Activated naive CD8-positive, alpha-beta T cell treated with anti-CD3 and anti-CD28 coated beads, Interleukin-2, amount 50 U/mL, for 24 hours (primary cell): ENCODE measurements at regions not wholly inside any gene's neighbourhood (a gene's known extent, or its start where the extent isn't known, plus 50 kb on each side); places are given as distances from the start of the nearest gene placed in this dataset.
"Not testable (repeated sequence)": the region's sequence is repeated elsewhere in the genome, so short reads cannot be mapped to it uniquely, and the experiment has no call there.

Source experiments
- ATAC-seq: fragments of 150-1000 bp; cut with Tn5 transposase; one replicate; pipeline ENCODE4 v1.10.0; 2021
- DNase-seq: peaks from one replicate; pipeline ENCODE4 v3.0.0; 2021
- H3K27ac Mint-ChIP-seq: one replicate; pipeline ENCODE4 v1.8.0; 2021; ENCODE audit warnings: mild to moderate bottlenecking, mixed read lengths
- H3K27me3 Mint-ChIP-seq: one replicate; pipeline ENCODE4 v1.8.0; 2021; ENCODE audit warnings: mixed read lengths
- H3K36me3 Mint-ChIP-seq: one replicate; pipeline ENCODE4 v1.8.0; 2021; ENCODE audit warnings: low read depth, mixed read lengths
- H3K4me1 Mint-ChIP-seq: one replicate; pipeline ENCODE4 v1.8.0; 2021; ENCODE audit warnings: mixed read lengths
- H3K4me3 Mint-ChIP-seq: one replicate; pipeline ENCODE4 v1.8.0; 2021; ENCODE audit warnings: mild to moderate bottlenecking, moderate library complexity, mixed read lengths
- H3K9me3 Mint-ChIP-seq: one replicate; pipeline ENCODE4 v1.8.0; 2021; ENCODE audit warnings: mixed read lengths

DNA sequence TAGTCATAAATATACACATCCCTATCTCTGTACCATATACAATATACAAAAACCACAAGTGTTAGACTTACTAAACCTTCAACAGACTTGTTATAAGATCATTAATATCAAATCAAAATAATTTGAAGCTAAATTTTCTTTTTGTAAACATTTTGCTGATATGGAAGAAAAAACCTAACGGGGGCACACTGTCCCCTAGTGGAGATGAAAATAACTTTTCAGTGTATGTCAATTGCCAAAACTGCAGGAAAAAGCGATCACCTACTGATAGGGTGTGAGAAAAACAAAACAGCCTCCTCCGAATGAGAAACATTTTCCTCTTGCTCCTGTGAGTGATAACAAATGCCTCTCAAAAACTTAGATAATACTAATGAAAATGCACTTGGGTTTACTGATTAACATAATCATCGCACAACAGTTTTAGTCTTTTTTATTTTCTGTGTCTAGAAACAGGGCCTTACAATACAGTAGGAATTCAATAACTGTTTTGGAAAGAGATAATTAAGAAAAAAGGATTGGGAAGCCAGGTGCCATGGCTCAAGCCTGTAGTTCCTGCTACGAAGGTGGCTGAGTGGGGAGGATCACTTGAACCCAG lies 322.7 kb downstream of the CRPPA start:
- no peak overlapping the region for H3K27ac Mint-ChIP-seq
- no peaks in the 10 kb centered on the region for H3K36me3 Mint-ChIP-seq

DNA sequence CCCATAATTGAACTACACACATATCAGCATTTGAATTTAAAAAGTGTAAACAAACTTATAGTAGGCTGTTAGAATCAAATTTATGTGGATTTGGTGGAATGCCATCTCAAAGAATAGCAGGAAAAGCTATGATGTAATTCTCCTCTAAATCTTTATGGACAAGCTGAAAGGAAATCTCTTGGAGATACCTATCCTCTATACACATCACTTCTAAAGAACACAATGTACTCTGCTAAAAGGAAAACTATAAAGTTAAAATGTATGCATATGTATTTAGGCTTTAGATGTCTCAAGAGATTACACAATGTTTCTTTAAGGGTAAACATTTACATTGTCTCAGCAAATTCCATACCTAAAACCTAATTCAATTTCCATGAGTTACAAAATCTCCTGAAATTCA lies 323.3 kb downstream of the CRPPA start:
- H3K27ac Mint-ChIP-seq, result no peak overlapping the region
- H3K27me3 Mint-ChIP-seq, result no peaks in the 10 kb centered on the region
- no peak overlapping the region for H3K4me3 Mint-ChIP-seq
- DNase-seq, result no peak
- H3K9me3 Mint-ChIP-seq, result no peaks in the 10 kb centered on the region
- no peaks in the 10 kb centered on the region for H3K4me1 Mint-ChIP-seq
- H3K36me3 Mint-ChIP-seq, result no peaks in the 10 kb centered on the region
- ATAC-seq, result no peak

More for the DNA sequence above, 322.7 kb downstream of the CRPPA start:
- Mint-ChIP-seq H3K27me3 (no peaks in the 10 kb centered on the region), H3K4me3 (no peak overlapping the region), H3K9me3 (no peaks in the 10 kb centered on the region), H3K4me1 (no peaks in the 10 kb centered on the region)
- ATAC-seq (no peak), DNase-seq (no peak)

DNA sequence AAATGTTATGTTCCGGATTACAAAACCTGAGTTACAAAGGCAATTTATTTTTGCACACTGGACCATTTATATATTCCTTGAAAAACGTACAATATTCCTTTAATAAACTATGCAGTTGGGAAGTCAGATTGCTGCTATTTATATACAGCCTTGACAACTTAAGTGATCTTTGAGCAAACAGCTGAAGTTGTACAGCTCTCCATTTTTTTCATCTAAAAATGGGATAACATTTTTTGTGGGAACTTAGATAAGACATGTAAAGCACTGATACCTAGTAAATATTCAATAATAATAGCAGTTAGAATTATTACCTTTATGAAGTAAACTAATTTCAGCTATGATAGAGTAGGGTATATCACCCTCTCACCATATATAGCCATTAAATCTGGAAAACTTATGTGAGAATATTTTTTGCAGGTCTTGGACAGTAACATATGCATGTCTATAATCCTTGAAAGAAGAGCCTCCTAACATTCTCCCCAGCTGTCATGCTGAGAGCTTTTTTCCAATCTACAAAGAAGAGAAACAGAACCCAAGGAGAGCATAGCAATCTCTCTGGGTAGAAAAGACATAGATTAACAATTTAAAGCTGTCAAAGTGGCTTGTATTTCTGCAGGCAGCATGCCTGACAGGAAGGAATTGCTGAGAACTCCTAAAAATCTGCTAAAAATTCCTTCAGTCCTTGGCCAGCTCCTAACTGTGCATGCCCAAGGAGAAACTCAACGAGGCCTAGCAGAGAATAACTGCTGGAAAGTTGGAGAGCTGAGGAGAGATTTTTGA lies 326.0 kb downstream of the CRPPA start:
- no peak for ATAC-seq
- H3K27me3 Mint-ChIP-seq, result no peaks in the 10 kb centered on the region
- H3K27ac Mint-ChIP-seq, result no peak overlapping the region
- H3K36me3 Mint-ChIP-seq, result no peaks in the 10 kb centered on the region
- no peak for DNase-seq
- H3K9me3 Mint-ChIP-seq, result no peaks in the 10 kb centered on the region
- H3K4me1 Mint-ChIP-seq, result no peaks in the 10 kb centered on the region
- H3K4me3 Mint-ChIP-seq, result no peak overlapping the region

DNA sequence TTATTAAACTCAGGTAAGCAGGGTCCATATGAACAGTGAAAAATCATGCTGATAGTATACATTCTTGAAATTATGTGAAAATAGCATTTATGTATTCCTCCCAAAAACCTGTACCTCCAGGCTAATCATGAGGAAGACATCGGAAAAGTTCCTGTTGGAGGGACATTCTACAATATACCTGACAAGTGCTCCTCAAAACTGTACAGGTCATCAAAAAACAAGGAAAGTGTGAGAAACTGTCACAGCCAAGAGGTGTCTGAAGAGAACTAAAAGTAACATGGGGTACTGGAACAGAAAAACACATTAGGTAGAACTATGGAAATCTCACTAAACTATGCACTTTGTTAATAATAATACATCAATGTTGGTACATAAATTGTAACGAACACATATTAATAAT lies 326.7 kb downstream of the CRPPA start:
- Mint-ChIP-seq H3K4me3 (no peak overlapping the region), H3K36me3 (no peaks in the 10 kb centered on the region), H3K27ac (no peak overlapping the region), H3K27me3 (no peaks in the 10 kb centered on the region), H3K4me1 (no peaks in the 10 kb centered on the region), H3K9me3 (no peaks in the 10 kb centered on the region)
- ATAC-seq (no peak), DNase-seq (no peak)

DNA sequence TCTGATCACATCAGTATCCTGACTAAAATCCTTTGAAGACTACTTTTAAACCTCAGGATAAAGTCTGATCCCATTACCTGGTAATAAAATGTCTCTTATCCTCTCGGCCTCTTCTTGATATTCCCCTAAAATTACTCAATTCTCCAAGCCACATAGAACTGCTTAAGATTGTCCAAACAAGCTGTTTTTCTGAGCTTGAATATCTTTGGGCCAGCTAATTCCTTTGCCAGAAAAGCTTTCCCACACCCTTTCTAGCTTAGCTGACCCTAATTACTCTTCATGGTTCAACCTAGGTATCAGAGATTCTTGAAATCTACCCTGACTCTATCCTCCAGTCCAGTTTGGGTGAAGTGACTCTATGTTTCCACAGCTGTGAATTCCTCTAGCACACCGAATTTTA lies 328.6 kb downstream of the CRPPA start:
- ATAC-seq (no peak), DNase-seq (no peak)
- H3K27ac Mint-ChIP-seq, result no peak overlapping the region

DNA sequence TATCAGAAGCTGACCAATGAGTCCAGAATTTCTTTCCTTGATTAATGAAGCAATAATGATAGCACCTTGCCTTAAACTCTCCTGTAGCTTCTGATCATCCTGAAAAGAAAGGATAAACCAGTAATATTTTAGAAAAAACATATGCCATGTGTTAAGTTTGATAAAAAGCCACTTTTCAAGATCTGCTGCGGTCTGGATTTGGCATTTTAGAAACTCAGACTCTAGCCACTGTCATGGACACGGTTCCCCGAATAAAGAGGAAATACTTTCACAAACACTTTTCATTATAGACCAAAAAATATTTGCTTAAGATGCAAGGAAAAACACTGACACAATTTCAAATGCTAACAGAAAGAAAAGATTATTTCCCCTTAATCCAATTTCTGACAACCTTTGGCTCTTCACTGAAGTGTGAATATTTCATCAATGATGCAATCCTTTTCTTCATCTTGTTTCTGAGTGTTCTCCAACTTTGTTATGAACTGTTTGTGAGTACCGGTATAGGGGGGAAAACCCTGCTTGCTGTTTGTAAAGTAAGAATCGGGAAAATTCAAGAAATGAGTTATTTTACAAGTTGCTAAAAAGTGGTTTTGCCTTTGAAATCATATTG lies 329.5 kb downstream of the CRPPA start:
- H3K27ac Mint-ChIP-seq, result no peak overlapping the region
- no peaks in the 10 kb centered on the region for H3K36me3 Mint-ChIP-seq
- no peaks in the 10 kb centered on the region for H3K27me3 Mint-ChIP-seq
- H3K4me1 Mint-ChIP-seq, result no peaks in the 10 kb centered on the region
- no peak overlapping the region for H3K4me3 Mint-ChIP-seq
- DNase-seq (no peak), ATAC-seq (no peak)
- H3K9me3 Mint-ChIP-seq, result no peaks in the 10 kb centered on the region

More for the DNA sequence above, 328.6 kb downstream of the CRPPA start:
- no peak overlapping the region for H3K4me3 Mint-ChIP-seq
- H3K36me3 Mint-ChIP-seq, result no peaks in the 10 kb centered on the region
- H3K27me3 Mint-ChIP-seq, result no peaks in the 10 kb centered on the region
- no peaks in the 10 kb centered on the region for H3K4me1 Mint-ChIP-seq
- no peaks in the 10 kb centered on the region for H3K9me3 Mint-ChIP-seq

DNA sequence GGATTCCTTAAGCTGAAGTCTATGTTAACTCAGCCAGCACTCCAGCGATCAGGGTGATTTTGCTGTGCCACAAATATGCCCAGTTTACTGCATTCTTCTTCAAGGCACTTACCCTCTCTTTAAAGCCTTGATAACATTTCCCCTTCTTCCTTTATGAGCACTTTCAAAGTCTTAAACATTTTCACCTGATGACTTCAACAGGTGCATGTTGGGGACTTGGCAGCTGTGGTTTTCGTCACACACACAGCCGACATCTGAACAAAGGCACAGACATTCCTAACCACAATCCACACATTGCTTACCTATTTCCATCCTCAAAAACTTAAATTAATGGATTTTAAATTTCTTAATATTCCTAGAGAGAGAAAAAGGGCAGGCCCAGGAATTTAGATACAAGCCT lies 331.5 kb downstream of the CRPPA start:
- Mint-ChIP-seq H3K4me1 (no peaks in the 10 kb centered on the region), H3K27me3 (no peaks in the 10 kb centered on the region), H3K9me3 (no peaks in the 10 kb centered on the region), H3K4me3 (no peak overlapping the region), H3K36me3 (no peaks in the 10 kb centered on the region), H3K27ac (no peak overlapping the region)
- no peak for DNase-seq
- no peak for ATAC-seq

DNA sequence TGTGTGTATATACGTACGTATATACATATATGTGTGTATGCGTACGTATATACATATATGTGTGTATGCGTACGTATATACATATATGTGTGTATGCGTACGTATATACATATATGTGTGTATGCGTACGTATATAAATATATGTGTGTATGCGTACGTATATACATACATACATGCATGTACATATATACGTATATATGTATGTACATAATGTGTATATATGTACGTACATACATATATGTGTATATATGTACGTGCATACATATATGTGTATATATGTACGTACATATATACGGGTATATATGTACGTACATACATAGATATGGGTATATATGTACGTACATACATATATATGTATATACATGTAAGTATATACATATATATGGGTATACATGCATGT lies 332.1 kb downstream of the CRPPA start:
- DNase-seq, result no peak

DNA sequence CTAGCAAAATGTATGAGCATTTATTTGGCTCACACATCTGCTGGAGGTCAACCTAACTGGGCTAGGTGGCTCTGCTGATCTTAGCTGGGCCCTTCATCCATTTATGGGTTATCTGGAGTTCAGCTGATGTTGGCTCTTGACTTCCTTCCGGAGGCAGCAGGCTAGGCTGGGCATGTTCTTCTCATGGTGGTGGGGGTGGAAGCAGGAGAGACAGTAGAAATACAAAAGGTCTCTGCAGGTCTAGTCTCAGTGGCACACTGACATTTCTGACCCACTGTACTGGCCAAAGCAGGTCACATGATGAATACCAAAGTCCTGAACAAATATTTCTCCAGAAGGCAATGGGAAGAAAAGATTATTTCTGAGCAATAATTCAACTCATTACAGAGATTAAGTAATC lies 334.6 kb downstream of the CRPPA start:
- no peak for ATAC-seq
- H3K27ac Mint-ChIP-seq, result no peak overlapping the region
- H3K36me3 Mint-ChIP-seq, result no peaks in the 10 kb centered on the region
- no peak for DNase-seq
- no peaks in the 10 kb centered on the region for H3K4me1 Mint-ChIP-seq
- H3K9me3 Mint-ChIP-seq, result no peaks in the 10 kb centered on the region
- no peaks in the 10 kb centered on the region for H3K27me3 Mint-ChIP-seq
- no peak overlapping the region for H3K4me3 Mint-ChIP-seq

More for the DNA sequence above, 332.1 kb downstream of the CRPPA start:
- H3K9me3 Mint-ChIP-seq, result no peaks in the 10 kb centered on the region
- no peak overlapping the region for H3K27ac Mint-ChIP-seq
- no peaks in the 10 kb centered on the region for H3K27me3 Mint-ChIP-seq
- no peaks in the 10 kb centered on the region for H3K4me1 Mint-ChIP-seq
- no peaks in the 10 kb centered on the region for H3K36me3 Mint-ChIP-seq
- no peak overlapping the region for H3K4me3 Mint-ChIP-seq
- no peak for ATAC-seq

DNA sequence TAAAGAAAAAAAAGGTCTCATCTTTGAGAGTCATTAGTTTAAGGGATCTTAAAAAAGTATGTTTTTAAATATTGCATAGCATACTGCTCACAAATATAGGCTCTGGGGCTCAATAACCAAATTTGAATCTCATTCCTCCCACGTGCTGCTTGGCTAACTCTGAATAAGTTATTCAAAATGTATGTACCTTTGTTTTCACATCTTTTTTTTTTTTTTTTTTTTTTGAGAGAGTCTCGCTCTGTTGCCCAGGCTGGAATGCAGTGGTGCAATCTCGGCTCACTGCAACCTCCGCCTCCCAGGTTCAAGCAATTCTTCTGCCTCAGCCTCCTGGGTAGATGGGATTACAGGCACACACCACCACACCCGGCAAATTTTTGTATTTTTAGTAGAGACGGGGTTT lies 335.6 kb downstream of the CRPPA start:
- H3K27ac Mint-ChIP-seq, DNase-seq, ATAC-seq, H3K4me1 Mint-ChIP-seq, H3K9me3 Mint-ChIP-seq, H3K36me3 Mint-ChIP-seq, H3K4me3 Mint-ChIP-seq, H3K27me3 Mint-ChIP-seq: not testable (repeated sequence)

DNA sequence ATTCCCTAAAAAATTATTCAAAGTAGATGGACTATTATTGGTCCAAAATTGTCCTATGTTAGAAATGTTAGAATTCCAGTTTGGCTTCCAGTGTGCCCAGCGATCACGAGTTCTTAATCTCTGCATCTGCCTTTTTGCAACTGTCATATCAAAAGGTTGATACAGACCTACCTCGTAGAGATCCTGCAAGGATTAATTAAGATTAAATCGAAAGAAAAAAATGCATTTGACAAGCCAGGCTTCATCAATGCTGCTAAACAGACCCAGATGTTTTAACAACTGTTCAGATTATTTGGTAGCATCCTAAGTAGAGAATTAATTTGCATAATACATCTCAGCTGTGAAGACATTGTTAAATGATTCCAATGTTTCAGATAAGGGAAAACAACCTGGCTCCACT lies 336.5 kb downstream of the CRPPA start:
- no peaks in the 10 kb centered on the region for H3K27me3 Mint-ChIP-seq
- ATAC-seq (no peak), DNase-seq (no peak)
- no peak overlapping the region for H3K4me3 Mint-ChIP-seq
- H3K4me1 Mint-ChIP-seq, result no peaks in the 10 kb centered on the region
- H3K27ac Mint-ChIP-seq, result no peak overlapping the region
- no peaks in the 10 kb centered on the region for H3K9me3 Mint-ChIP-seq
- no peaks in the 10 kb centered on the region for H3K36me3 Mint-ChIP-seq

DNA sequence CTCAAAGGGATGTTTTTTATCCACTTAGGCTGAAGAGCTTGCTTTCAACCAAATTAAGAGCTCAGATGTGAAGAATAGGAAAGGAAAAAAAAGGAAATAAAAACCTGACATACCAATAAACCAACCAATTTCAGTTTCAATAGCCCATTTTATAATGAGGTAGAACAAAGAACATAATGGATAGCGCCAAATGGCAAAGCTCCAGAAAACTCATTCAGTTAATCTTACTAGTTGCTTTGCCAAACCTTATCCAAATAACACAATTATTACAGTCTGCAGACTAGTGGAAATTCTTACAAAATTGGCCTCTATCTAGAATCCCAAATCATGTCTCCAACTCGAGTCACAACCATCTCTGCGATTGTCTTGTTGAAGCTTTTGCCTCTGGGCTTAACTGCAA lies 337.0 kb downstream of the CRPPA start:
- Mint-ChIP-seq H3K27ac (no peak overlapping the region), H3K9me3 (no peaks in the 10 kb centered on the region), H3K27me3 (no peaks in the 10 kb centered on the region), H3K4me1 (no peaks in the 10 kb centered on the region), H3K4me3 (no peak overlapping the region), H3K36me3 (no peaks in the 10 kb centered on the region)
- ATAC-seq (no peak), DNase-seq (no peak)

DNA sequence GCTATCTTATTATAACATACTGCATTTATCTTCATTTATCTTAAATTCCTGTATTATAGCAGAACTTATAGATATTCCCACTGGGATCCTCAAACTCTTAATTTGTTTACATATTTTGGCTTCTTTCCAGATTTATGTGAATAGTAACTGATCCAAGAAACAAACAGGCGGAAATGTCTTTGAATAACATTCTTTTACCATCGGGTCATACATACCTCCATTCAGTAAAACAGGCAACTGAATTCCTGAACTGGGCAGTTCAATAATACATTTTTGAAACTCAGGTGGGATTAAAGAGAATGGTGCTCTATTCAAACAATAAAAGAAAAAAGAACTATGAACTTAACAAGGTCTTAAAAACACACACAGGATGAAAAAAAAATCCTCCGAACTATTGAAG lies 337.4 kb downstream of the CRPPA start:
- Mint-ChIP-seq H3K9me3 (no peaks in the 10 kb centered on the region), H3K36me3 (no peaks in the 10 kb centered on the region), H3K4me3 (no peak overlapping the region), H3K27ac (no peak overlapping the region), H3K4me1 (no peaks in the 10 kb centered on the region), H3K27me3 (no peaks in the 10 kb centered on the region)
- ATAC-seq, result no peak
- DNase-seq, result no peak

DNA sequence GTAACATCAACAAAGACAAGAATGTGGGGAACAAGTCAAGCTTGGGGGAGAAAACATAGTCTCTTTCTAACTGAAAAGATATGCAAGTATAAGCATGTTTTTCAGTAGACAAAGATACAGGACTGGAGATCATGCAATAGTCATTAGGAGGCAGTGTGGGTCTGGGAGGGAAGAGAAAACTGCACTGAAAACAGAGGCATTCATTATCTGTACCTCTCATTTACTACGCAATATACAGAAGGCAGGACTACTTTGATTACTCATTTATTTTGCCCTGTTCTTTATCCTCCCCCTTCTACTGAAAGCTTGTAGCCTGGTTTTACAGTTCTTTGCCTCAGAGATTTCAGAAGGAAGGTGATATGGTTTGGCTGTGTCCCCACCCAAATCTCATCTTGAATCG lies 341.2 kb downstream of the CRPPA start:
- ATAC-seq, result no peak
- H3K9me3 Mint-ChIP-seq, result no peaks in the 10 kb centered on the region
- no peak overlapping the region for H3K27ac Mint-ChIP-seq
- DNase-seq, result no peak
- H3K27me3 Mint-ChIP-seq, result no peaks in the 10 kb centered on the region
- H3K4me3 Mint-ChIP-seq, result no peak overlapping the region
- H3K4me1 Mint-ChIP-seq, result peaks cover 2% of the 10 kb centered on the region
- no peaks in the 10 kb centered on the region for H3K36me3 Mint-ChIP-seq

DNA sequence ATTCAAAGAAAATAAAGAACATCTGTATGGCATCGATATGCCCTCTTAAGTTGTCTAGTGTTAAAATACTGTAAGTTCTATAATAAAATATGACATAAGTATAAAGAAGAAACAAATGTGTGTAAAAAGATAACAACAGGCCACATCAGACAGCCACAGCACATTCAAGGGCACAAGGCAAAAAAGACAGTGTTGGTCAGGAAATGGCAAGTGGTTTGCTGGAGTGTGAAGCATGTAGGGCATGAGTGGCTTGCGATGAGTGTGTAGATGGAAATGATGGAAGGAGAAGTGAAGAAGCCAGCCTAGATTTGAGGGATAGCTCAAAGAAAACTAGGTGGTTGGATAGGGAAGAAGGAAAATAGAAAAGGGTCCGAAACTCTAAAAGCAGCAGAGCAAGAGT lies 341.6 kb downstream of the CRPPA start:
- Mint-ChIP-seq H3K4me1 (peaks cover 2% of the 10 kb centered on the region), H3K27ac (no peak overlapping the region), H3K36me3 (no peaks in the 10 kb centered on the region), H3K27me3 (no peaks in the 10 kb centered on the region), H3K9me3 (no peaks in the 10 kb centered on the region), H3K4me3 (no peak overlapping the region)
- DNase-seq (no peak), ATAC-seq (no peak)
